Subcutaneous abdominal adipose tissue (tissue), 5 donors: ENCODE measurements at regions not wholly inside any gene's neighbourhood (a gene's known extent, or its start where the extent isn't known, plus 50 kb on each side); places are given as distances from the start of the nearest gene placed in this dataset.
A peak's percentile ranks its signal among the peaks of the same experiment; 100 is the strongest.

ENCODE experiments used
- H3K27ac ChIP-seq: one replicate; pipeline ENCODE4 v1.7.0; 2013; ENCODE audit warnings: low read depth, mild to moderate bottlenecking, inconsistent platforms, low read length, moderate library complexity
- H3K27me3 ChIP-seq, 5 donors: one replicate each; pipeline ENCODE4 v1.7.0; 2013; ENCODE audit warnings: low read length in 5 of 5, inconsistent platforms in 1 of 5; ENCODE audit not compliant: control insufficient read depth in 5 of 5, insufficient read depth in 4 of 5
- H3K36me3 ChIP-seq, 5 donors: one replicate each; pipeline ENCODE4 v1.7.0; 2013; ENCODE audit warnings: low read length in 5 of 5; ENCODE audit not compliant: control insufficient read depth in 5 of 5, insufficient read depth in 5 of 5
- H3K4me1 ChIP-seq, 5 donors: one replicate each; pipeline ENCODE4 v1.7.0; 2013; ENCODE audit warnings: low read length in 5 of 5, mild to moderate bottlenecking in 3 of 5, moderate library complexity in 1 of 5; ENCODE audit not compliant: control insufficient read depth in 5 of 5, insufficient read depth in 5 of 5
- H3K4me3 ChIP-seq, 5 donors: one replicate each; pipeline ENCODE4 v1.7.0; 2013; ENCODE audit warnings: low read length in 5 of 5, low read depth in 1 of 5
- H3K9ac ChIP-seq, 5 donors: one replicate each; pipeline ENCODE4 v1.7.0; 2013; ENCODE audit warnings: low read length in 5 of 5, mild to moderate bottlenecking in 4 of 5, moderate library complexity in 3 of 5
- H3K9me3 ChIP-seq, 5 donors: one replicate each; pipeline ENCODE4 v1.7.0; 2013; ENCODE audit warnings: low read length in 5 of 5; ENCODE audit not compliant: control insufficient read depth in 5 of 5
- donor health status: healthy.
- donor health status: healthy.
- donor health status: healthy.
- donor health status: healthy.
- donor health status: healthy.

- Histone ChIP-seq H3K27me3 (peaks cover 0 to 4% (median 0%) of the 10 kb centered on the region in 5 donors), H3K27ac (no peak overlapping the region), H3K9ac (no peak overlapping the region), H3K4me3 (no peak overlapping the region), H3K4me1 (no peaks in the 10 kb centered on the region), H3K36me3 (no peaks in the 10 kb centered on the region), H3K9me3 (no peaks in the 10 kb centered on the region)
Measured at GRCh38 chr13:34151885-34152284, 333.9 kb downstream of the RFC3 start.

GRCh38 chr13:34152409-34152808 lies 334.5 kb downstream of the RFC3 start:
- no peaks in the 10 kb centered on the region for H3K9me3 ChIP-seq
- H3K9ac ChIP-seq = no peak overlapping the region
- no peak overlapping the region for H3K27ac ChIP-seq
- H3K36me3 ChIP-seq = no peaks in the 10 kb centered on the region
- no peak overlapping the region for H3K4me3 ChIP-seq
- peaks cover 0 to 4% (median 0%) of the 10 kb centered on the region in 5 donors for H3K27me3 ChIP-seq
- peaks cover 0 to 5% (median 0%) of the 10 kb centered on the region in 5 donors for H3K4me1 ChIP-seq

GRCh38 chr13:34152996-34153395 lies 335.0 kb downstream of the RFC3 start:
- Histone ChIP-seq H3K4me3 (no peak overlapping the region), H3K9me3 (no peaks in the 10 kb centered on the region), H3K27ac (no peak overlapping the region), H3K9ac (no peak overlapping the region), H3K4me1 (peaks cover 0 to 7% (median 0%) of the 10 kb centered on the region in 5 donors), H3K27me3 (peaks cover 0 to 4% (median 0%) of the 10 kb centered on the region in 5 donors), H3K36me3 (no peaks in the 10 kb centered on the region)

- Histone ChIP-seq H3K4me1 (peaks cover 0 to 7% (median 0%) of the 10 kb centered on the region in 5 donors), H3K36me3 (no peaks in the 10 kb centered on the region), H3K27me3 (peaks cover 0 to 4% (median 0%) of the 10 kb centered on the region in 5 donors), H3K27ac (no peak overlapping the region), H3K9me3 (no peaks in the 10 kb centered on the region), H3K9ac (no peak overlapping the region), H3K4me3 (no peak overlapping the region)
Measured at GRCh38 chr13:34153428-34154180, 335.7 kb downstream of the RFC3 start.

- H3K27me3 ChIP-seq = no peaks in the 10 kb centered on the region
- H3K27ac ChIP-seq = no peak overlapping the region
- peaks cover 0 to 7% (median 0%) of the 10 kb centered on the region in 5 donors for H3K4me1 ChIP-seq
- no peaks in the 10 kb centered on the region for H3K36me3 ChIP-seq
- H3K9me3 ChIP-seq = no peaks in the 10 kb centered on the region
- H3K4me3 ChIP-seq = no peak overlapping the region
- H3K9ac ChIP-seq = no peak overlapping the region
Measured at GRCh38 chr13:34155931-34156607, 338.1 kb downstream of the RFC3 start.

GRCh38 chr13:34156841-34157365 lies 339.0 kb downstream of the RFC3 start:
- Histone ChIP-seq H3K9me3 (no peaks in the 10 kb centered on the region), H3K36me3 (no peaks in the 10 kb centered on the region), H3K27me3 (no peaks in the 10 kb centered on the region), H3K9ac (no peak overlapping the region), H3K27ac (no peak overlapping the region), H3K4me3 (no peak overlapping the region), H3K4me1 (peaks cover 0 to 13% (median 6%) of the 10 kb centered on the region in 5 donors)

- H3K27me3 ChIP-seq = no peaks in the 10 kb centered on the region
- H3K4me1 ChIP-seq = peaks cover 3 to 24% (median 15%) of the 10 kb centered on the region in 5 donors
- H3K9ac ChIP-seq = no peak overlapping the region
- no peak overlapping the region for H3K27ac ChIP-seq
- H3K9me3 ChIP-seq = no peaks in the 10 kb centered on the region
- no peak overlapping the region for H3K4me3 ChIP-seq
- H3K36me3 ChIP-seq = no peaks in the 10 kb centered on the region
Measured at GRCh38 chr13:34159946-34160345, 342.0 kb downstream of the RFC3 start.

- H3K27ac ChIP-seq = peak overlapping the region; percentile 42
- peak overlapping the region in 1 of 5 donors; percentile 56 for H3K9ac ChIP-seq
- H3K4me1 ChIP-seq = peaks cover 3 to 23% (median 15%) of the 10 kb centered on the region in 5 donors
- peak overlapping the region; percentile 5 to 55 (median 35) for H3K4me3 ChIP-seq
- no peaks in the 10 kb centered on the region for H3K36me3 ChIP-seq
- no peaks in the 10 kb centered on the region for H3K9me3 ChIP-seq
- H3K27me3 ChIP-seq = no peaks in the 10 kb centered on the region
Measured at GRCh38 chr13:34161931-34162543, 344.1 kb downstream of the RFC3 start.

GRCh38 chr13:34162544-34162933 lies 344.6 kb downstream of the RFC3 start:
- peak overlapping the region in 1 of 5 donors; percentile 56 for H3K9ac ChIP-seq
- H3K36me3 ChIP-seq = no peaks in the 10 kb centered on the region
- H3K27me3 ChIP-seq = no peaks in the 10 kb centered on the region
- H3K4me3 ChIP-seq = peak overlapping the region; percentile 5 to 55 (median 35)
- H3K9me3 ChIP-seq = no peaks in the 10 kb centered on the region
- H3K4me1 ChIP-seq = peaks cover 3 to 18% (median 15%) of the 10 kb centered on the region in 5 donors
- peak overlapping the region; percentile 42 for H3K27ac ChIP-seq

GRCh38 chr13:34164582-34164981 lies 346.6 kb downstream of the RFC3 start:
- H3K9ac ChIP-seq = no peak overlapping the region
- H3K27ac ChIP-seq = no peak overlapping the region
- H3K9me3 ChIP-seq = no peaks in the 10 kb centered on the region
- no peaks in the 10 kb centered on the region for H3K36me3 ChIP-seq
- H3K4me3 ChIP-seq = no peak overlapping the region
- H3K27me3 ChIP-seq = no peaks in the 10 kb centered on the region
- H3K4me1 ChIP-seq = peaks cover 3 to 17% (median 15%) of the 10 kb centered on the region in 5 donors
